Tibial artery (tissue), 4 donors: ENCODE measurements at regions not wholly inside any gene's neighbourhood (a gene's known extent, or its start where the extent isn't known, plus 50 kb on each side); places are given as distances from the start of the nearest gene placed in this dataset.

ENCODE experiments used
- DNase-seq, 2 donors: peaks; one replicate each; pipeline ENCODE4 v3.0.0-alpha.2; 2019
- H3K27ac ChIP-seq, 2 donors: fragments of 200-600 bp; sonication (generic) in 1 of 2; 1 replicate in 1 of 2; 2 replicates in 1 of 2; pipeline ENCODE4 v1.5.1; 2018 to 2019; ENCODE audit warnings: mild to moderate bottlenecking in 1 of 2
- H3K27me3 ChIP-seq, 2 donors: fragments of 200-600 bp; sonication (generic) in 1 of 2; one replicate each; pipeline versions ENCODE4 v1.5.1 to v1.6.0; 2016 to 2019
- H3K36me3 ChIP-seq, 3 donors: fragments of 200-600 bp; sonication (generic) in 2 of 3; one replicate each; pipeline ENCODE4 v1.5.1; 2016 to 2019; ENCODE audit warnings: mild to moderate bottlenecking in 2 of 3
- H3K4me1 ChIP-seq, 4 donors: fragments of 200-600 bp; sonication (generic) in 2 of 4; 1 replicate in 3 of 4; 2 replicates in 1 of 4; pipeline ENCODE4 v1.5.1; 2016 to 2019
- H3K4me3 ChIP-seq, 2 donors: fragments of 200-600 bp; sonication (generic) in 1 of 2; 1 replicate in 1 of 2; 2 replicates in 1 of 2; pipeline ENCODE4 v1.5.1; 2018 to 2019; ENCODE audit warnings: mild to moderate bottlenecking in 2 of 2
- H3K9me3 ChIP-seq, 3 donors: fragments of 200-600 bp; sonication (generic) in 1 of 3; one replicate each; pipeline ENCODE4 v1.5.1; 2016 to 2019
- intact Hi-C: fragments of 100-400 bp; cut with DNase I; formaldehyde crosslinking; loops from one replicate; pipeline ENCODE4 v1.15.0; 2023; ENCODE audit warnings: low total_unique reads
- TF ChIP-seq, protein P1 (sequence below), 2 experiments: fragments of 200-600 bp in 1 of 2; fragments of 450-650 bp in 1 of 2; IDR thresholded peaks; one replicate each; pipeline ENCODE4 v1.5.1; 2017 to 2019; ENCODE audit warnings: antibody characterized with exemption in 2 of 2, mild to moderate bottlenecking in 1 of 2, moderate library complexity in 1 of 2

DNA sequence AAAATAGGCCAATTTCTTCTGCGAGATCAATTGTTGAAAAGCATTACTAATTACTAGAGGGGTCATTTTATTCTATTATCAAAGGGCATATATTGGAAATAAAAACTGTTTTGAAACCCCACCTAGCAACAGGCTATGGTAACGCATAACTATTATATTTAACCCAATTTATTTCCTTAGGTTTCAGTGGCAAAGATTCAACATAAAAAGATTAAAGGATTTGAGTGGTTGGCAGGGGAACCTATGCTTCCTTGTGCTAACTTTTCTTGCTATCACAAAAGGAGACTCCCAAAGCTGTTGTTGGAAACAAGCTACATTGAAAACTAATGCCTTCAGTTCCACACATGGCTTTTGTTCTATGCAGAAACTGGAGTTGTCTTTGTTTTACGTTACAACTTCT lies 166.9 kb upstream of the KLF3 start:
- intact Hi-C loops = no loop called here
- TF ChIP-seq, protein P1, sequence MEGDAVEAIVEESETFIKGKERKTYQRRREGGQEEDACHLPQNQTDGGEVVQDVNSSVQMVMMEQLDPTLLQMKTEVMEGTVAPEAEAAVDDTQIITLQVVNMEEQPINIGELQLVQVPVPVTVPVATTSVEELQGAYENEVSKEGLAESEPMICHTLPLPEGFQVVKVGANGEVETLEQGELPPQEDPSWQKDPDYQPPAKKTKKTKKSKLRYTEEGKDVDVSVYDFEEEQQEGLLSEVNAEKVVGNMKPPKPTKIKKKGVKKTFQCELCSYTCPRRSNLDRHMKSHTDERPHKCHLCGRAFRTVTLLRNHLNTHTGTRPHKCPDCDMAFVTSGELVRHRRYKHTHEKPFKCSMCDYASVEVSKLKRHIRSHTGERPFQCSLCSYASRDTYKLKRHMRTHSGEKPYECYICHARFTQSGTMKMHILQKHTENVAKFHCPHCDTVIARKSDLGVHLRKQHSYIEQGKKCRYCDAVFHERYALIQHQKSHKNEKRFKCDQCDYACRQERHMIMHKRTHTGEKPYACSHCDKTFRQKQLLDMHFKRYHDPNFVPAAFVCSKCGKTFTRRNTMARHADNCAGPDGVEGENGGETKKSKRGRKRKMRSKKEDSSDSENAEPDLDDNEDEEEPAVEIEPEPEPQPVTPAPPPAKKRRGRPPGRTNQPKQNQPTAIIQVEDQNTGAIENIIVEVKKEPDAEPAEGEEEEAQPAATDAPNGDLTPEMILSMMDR (IDR thresholded peaks at IDR 0.05) = no peak
- Histone ChIP-seq H3K36me3 (no peaks in the 10 kb centered on the region), H3K4me1 (no peaks in the 10 kb centered on the region), H3K27me3 (no peaks in the 10 kb centered on the region), H3K9me3 (no peaks in the 10 kb centered on the region), H3K4me3 (no peak overlapping the region), H3K27ac (no peak overlapping the region)
- DNase-seq = no peak

DNA sequence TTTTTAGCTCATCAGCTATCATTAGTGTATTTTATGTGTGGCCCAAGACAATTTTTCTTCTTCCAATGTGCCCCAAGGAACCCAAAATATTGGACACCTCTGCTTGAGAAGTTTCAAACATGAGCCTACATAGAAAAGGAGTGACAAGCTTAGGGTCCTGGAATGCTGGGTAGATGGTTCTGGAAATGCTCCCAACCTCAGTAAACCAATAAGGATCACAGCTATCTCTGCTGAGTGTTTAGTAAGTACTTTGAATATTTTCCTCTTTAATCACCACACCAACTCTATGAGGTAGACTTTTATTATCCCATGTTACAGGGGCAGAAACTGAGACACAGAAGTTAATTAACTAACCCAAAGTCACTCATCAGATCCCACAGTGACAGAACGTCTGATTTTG lies 164.9 kb upstream of the KLF3 start:
- no peak overlapping the region for H3K27ac ChIP-seq
- H3K4me1 ChIP-seq = no peaks in the 10 kb centered on the region
- H3K4me3 ChIP-seq = no peak overlapping the region
- TF ChIP-seq, protein P1 (IDR thresholded peaks at IDR 0.05) = no peak
- intact Hi-C loops = no loop called here
- DNase-seq = no peak
- no peaks in the 10 kb centered on the region for H3K9me3 ChIP-seq
- no peaks in the 10 kb centered on the region for H3K36me3 ChIP-seq
- H3K27me3 ChIP-seq = no peaks in the 10 kb centered on the region

GRCh38 chr4:38500433-38500832 lies 163.6 kb upstream of the KLF3 start:
- TF ChIP-seq, protein P1 (IDR thresholded peaks at IDR 0.05) = no peak

DNA sequence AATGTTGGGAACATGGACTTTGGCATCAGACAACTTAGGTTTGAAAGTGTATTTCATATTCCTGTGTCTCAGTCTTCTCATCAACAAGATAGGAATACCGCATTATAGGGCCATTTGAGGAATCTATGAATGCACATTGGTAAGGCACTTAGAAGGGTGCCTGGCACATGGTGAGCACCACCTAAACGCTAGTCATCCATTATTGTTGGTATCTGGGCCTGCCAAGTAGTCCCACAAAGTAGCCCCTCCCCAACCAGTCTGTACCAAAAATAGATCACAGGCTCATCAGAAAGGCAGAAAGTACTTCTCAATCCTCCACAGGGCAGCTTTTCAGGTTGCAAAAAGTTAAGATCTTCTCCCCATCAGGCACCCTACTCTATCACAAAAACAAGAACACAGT lies 162.3 kb upstream of the KLF3 start:
- Histone ChIP-seq H3K36me3 (no peaks in the 10 kb centered on the region), H3K27ac (no peak overlapping the region), H3K4me3 (no peak overlapping the region), H3K4me1 (no peaks in the 10 kb centered on the region), H3K9me3 (no peaks in the 10 kb centered on the region), H3K27me3 (no peaks in the 10 kb centered on the region)
- no peak for DNase-seq
- intact Hi-C loops = no loop called here
- TF ChIP-seq, protein P1 (IDR thresholded peaks at IDR 0.05) = no peak

More at GRCh38 chr4:38500433-38500832, 163.6 kb upstream of the KLF3 start:
- no peak overlapping the region for H3K4me3 ChIP-seq
- no peaks in the 10 kb centered on the region for H3K36me3 ChIP-seq
- DNase-seq = no peak
- H3K9me3 ChIP-seq = no peaks in the 10 kb centered on the region
- no peaks in the 10 kb centered on the region for H3K27me3 ChIP-seq
- intact Hi-C loops = no loop called here
- no peaks in the 10 kb centered on the region for H3K4me1 ChIP-seq
- H3K27ac ChIP-seq = no peak overlapping the region

GRCh38 chr4:38503689-38504395 lies 160.2 kb upstream of the KLF3 start:
- intact Hi-C loops = no loop called here
- Histone ChIP-seq H3K4me1 (no peaks in the 10 kb centered on the region), H3K27ac (no peak overlapping the region), H3K36me3 (no peaks in the 10 kb centered on the region), H3K27me3 (no peaks in the 10 kb centered on the region), H3K4me3 (no peak overlapping the region), H3K9me3 (no peaks in the 10 kb centered on the region)
- DNase-seq = no peak
- TF ChIP-seq, protein P1 (IDR thresholded peaks at IDR 0.05) = no peak

DNA sequence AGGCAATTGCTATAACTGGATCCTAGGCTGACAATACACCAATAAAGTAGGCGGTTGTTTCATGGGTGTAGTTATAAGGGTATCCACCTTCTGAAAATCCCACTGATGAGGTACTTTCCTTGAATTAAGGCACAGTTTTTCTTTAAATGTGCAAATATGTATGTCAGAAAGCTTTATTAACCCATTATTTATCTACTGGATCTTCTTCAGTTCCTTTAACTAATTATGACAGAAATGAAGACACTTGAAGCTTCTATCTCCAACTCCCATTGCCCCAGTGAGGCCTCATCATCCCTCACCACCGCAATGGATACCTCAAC lies 159.6 kb upstream of the KLF3 start:
- Histone ChIP-seq H3K36me3 (no peaks in the 10 kb centered on the region), H3K27me3 (no peaks in the 10 kb centered on the region), H3K4me3 (no peak overlapping the region), H3K4me1 (no peaks in the 10 kb centered on the region), H3K27ac (no peak overlapping the region), H3K9me3 (no peaks in the 10 kb centered on the region)
- no peak for DNase-seq
- TF ChIP-seq, protein P1 (IDR thresholded peaks at IDR 0.05) = no peak
- intact Hi-C loops = no loop called here
